H1 (cell line): ENCODE measurements at regions not wholly inside any gene's neighbourhood (a gene's known extent, or its start where the extent isn't known, plus 50 kb on each side); places are given as distances from the start of the nearest gene placed in this dataset.

Experiments used
- CTCF ChIA-PET: fragments of 300-600 bp; sonication (Branson Sonifier 250); formaldehyde crosslinking; loops from one replicate; lab custom pipeline; 2021; ENCODE audit not compliant: partially characterized antibody; lab: Charles Lee
- POLR2A ChIA-PET: fragments of 300-600 bp; sonication (Branson Sonifier 250); formaldehyde crosslinking; loops from one replicate; lab custom pipeline; 2021; ENCODE audit warnings: inconsistent platforms; ENCODE audit not compliant: partially characterized antibody; lab: Charles Lee
- DNase-seq, 2 experiments: peaks; one replicate each; pipeline versions ENCODE4 v3.0.0 to v3.0.0-alpha.2; 2010 to 2022; ENCODE audit warnings: low spot score in 2 of 2, low read depth in 1 of 2, mixed read lengths in 1 of 2
- FAIRE-seq: peaks from 2 replicates; lab custom pipeline; 2011; peaks lifted over from hg19 to GRCh38; lab: Jason Lieb, UNC
- H2AFZ ChIP-seq: 2 replicates; pipeline ENCODE4 v1.8.1; 2012; ENCODE audit warnings: low read length, inconsistent platforms
- H2AK5ac ChIP-seq: 2 replicates; pipeline ENCODE4 v1.6.1; 2013; ENCODE audit warnings: low read depth, low read length
- H2BK120ac ChIP-seq: replicated peaks from 2 replicates; pipeline ENCODE3; 2013; ENCODE audit warnings: low read depth, low read length, inconsistent platforms
- H2BK12ac ChIP-seq: 2 replicates; pipeline ENCODE4 v1.6.1; 2013; ENCODE audit warnings: low read depth, low read length
- H2BK15ac ChIP-seq: 2 replicates; pipeline ENCODE4 v1.6.1; 2013; ENCODE audit warnings: low read length
- H2BK20ac ChIP-seq: 2 replicates; pipeline ENCODE4 v1.6.1; 2013; ENCODE audit warnings: low read length
- H2BK5ac ChIP-seq: 2 replicates; pipeline ENCODE4 v1.6.1; 2013; ENCODE audit warnings: low read depth, low read length
- H3K14ac ChIP-seq: 2 replicates; pipeline ENCODE4 v1.6.1; 2013; ENCODE audit warnings: inconsistent platforms; ENCODE audit not compliant: insufficient read length
- H3K18ac ChIP-seq: 2 replicates; pipeline ENCODE4 v1.6.1; 2013; ENCODE audit warnings: low read length; ENCODE audit errors: extremely low read depth
- H3K23ac ChIP-seq: 2 replicates; pipeline ENCODE4 v1.6.1; 2013; ENCODE audit warnings: inconsistent platforms; ENCODE audit not compliant: insufficient read length
- H3K23me2 ChIP-seq: 2 replicates; pipeline ENCODE4 v1.6.1; 2013; ENCODE audit warnings: low read depth, low read length
- H3K27ac ChIP-seq: 2 replicates; pipeline ENCODE4 v1.6.1; 2011; ENCODE audit warnings: low read depth, low read length, inconsistent platforms
- H3K27me3 ChIP-seq, 4 experiments: replicated peaks in 1 of 4; 1 replicate in 1 of 4; 2 replicates in 3 of 4; pipeline versions ENCODE4 v1.6.1 to v1.8.1; 2011 to 2013; ENCODE audit warnings: low read length in 3 of 4, mild to moderate bottlenecking in 3 of 4, inconsistent platforms in 2 of 4, mixed read lengths in 2 of 4, moderate library complexity in 1 of 4; ENCODE audit not compliant: control insufficient read depth in 3 of 4, insufficient read depth in 3 of 4; ENCODE audit errors: extremely low read depth in 1 of 4
- H3K36me3 ChIP-seq, 4 experiments: 2 replicates each; pipeline versions ENCODE4 v1.6.1 to v1.8.1; 2011 to 2013; ENCODE audit warnings: mild to moderate bottlenecking in 4 of 4, low read length in 3 of 4, moderate library complexity in 2 of 4, control low read depth in 1 of 4, inconsistent platforms in 1 of 4; ENCODE audit not compliant: insufficient read depth in 4 of 4, control insufficient read depth in 2 of 4
- H3K4ac ChIP-seq: replicated peaks from 2 replicates; pipeline ENCODE3; 2013; ENCODE audit warnings: low read length, low read depth, mixed read lengths, inconsistent platforms; ENCODE audit not compliant: insufficient read length
- H3K4me1 ChIP-seq, 4 experiments: replicated peaks in 1 of 4; 1 replicate in 1 of 4; 2 replicates in 3 of 4; pipeline versions ENCODE4 v1.6.1 to v1.8.1; 2011 to 2013; ENCODE audit warnings: low read length in 3 of 4, inconsistent platforms in 2 of 4, mixed read lengths in 1 of 4; ENCODE audit not compliant: insufficient read depth in 4 of 4, control insufficient read depth in 3 of 4
- H3K4me2 ChIP-seq, 2 experiments: 2 replicates each; pipeline versions ENCODE4 v1.6.1 to v1.8.1; 2011 to 2013; ENCODE audit warnings: low read depth in 2 of 2, low read length in 2 of 2, control low read depth in 1 of 2, inconsistent platforms in 1 of 2, mild to moderate bottlenecking in 1 of 2; ENCODE audit not compliant: insufficient read depth in 1 of 2
- H3K4me3 ChIP-seq, 4 experiments: fragments of 200-600, 300-600 bp in 1 of 4; sonication (generic), shearing (Covaris generic), sonication (Bioruptor Twin) in 1 of 4; 2 replicates each; pipeline versions ENCODE4 v1.5.1 to v1.8.1; 2011 to 2016; ENCODE audit warnings: low read length in 4 of 4, low read depth in 3 of 4, control low read depth in 2 of 4, inconsistent platforms in 2 of 4, mild to moderate bottlenecking in 2 of 4, mixed read lengths in 1 of 4, moderate library complexity in 1 of 4; ENCODE audit not compliant: insufficient read depth in 2 of 4; ENCODE audit errors: extremely low read depth in 1 of 4
- H3K56ac ChIP-seq: replicated peaks from 2 replicates; pipeline ENCODE3; 2013; ENCODE audit warnings: low read depth, mild to moderate bottlenecking, mixed read lengths, low read length, inconsistent platforms; ENCODE audit not compliant: insufficient read length
- H3K79me1 ChIP-seq: 2 replicates; pipeline ENCODE4 v1.6.1; 2013; ENCODE audit warnings: low read depth, low read length, control low read depth
- H3K79me2 ChIP-seq, 2 experiments: 2 replicates each; pipeline versions ENCODE4 v1.6.1 to v1.8.1; 2012 to 2013; ENCODE audit warnings: low read length in 2 of 2, mild to moderate bottlenecking in 2 of 2, inconsistent platforms in 1 of 2; ENCODE audit not compliant: insufficient read depth in 2 of 2, control insufficient read depth in 1 of 2
- H3K9ac ChIP-seq, 4 experiments: replicated peaks in 1 of 4; 1 replicate in 1 of 4; 2 replicates in 3 of 4; pipeline versions ENCODE4 v1.6.1 to v1.8.1; 2011 to 2013; ENCODE audit warnings: low read depth in 3 of 4, low read length in 3 of 4, control low read depth in 2 of 4, mild to moderate bottlenecking in 2 of 4, moderate library complexity in 2 of 4, inconsistent platforms in 1 of 4; ENCODE audit errors: extremely low read depth in 1 of 4
- H3K9me3 ChIP-seq, 2 experiments: 2 replicates each; pipeline versions ENCODE4 v1.6.1 to v1.8.1; 2012 to 2013; ENCODE audit warnings: mild to moderate bottlenecking in 2 of 2, moderate library complexity in 2 of 2, control low read depth in 1 of 2, inconsistent platforms in 1 of 2, low read depth in 1 of 2, low read length in 1 of 2, mixed read lengths in 1 of 2; ENCODE audit not compliant: insufficient read depth in 2 of 2
- H4K20me1 ChIP-seq, 2 experiments: replicated peaks in 1 of 2; 2 replicates each; pipeline versions ENCODE3 to v1.8.1; 2011 to 2013; ENCODE audit warnings: inconsistent platforms in 2 of 2, low read length in 2 of 2, mild to moderate bottlenecking in 1 of 2; ENCODE audit not compliant: insufficient read depth in 2 of 2, control insufficient read depth in 1 of 2
- H4K5ac ChIP-seq: 2 replicates; pipeline ENCODE4 v1.6.1; 2013; ENCODE audit warnings: low read length, low read depth, mixed read lengths, inconsistent platforms; ENCODE audit not compliant: insufficient read length
- H4K8ac ChIP-seq: 2 replicates; pipeline ENCODE4 v1.8.0; 2013; ENCODE audit warnings: mild to moderate bottlenecking, moderate library complexity, low read length, inconsistent platforms; ENCODE audit not compliant: insufficient read depth; ENCODE audit errors: extremely low read depth
- H4K91ac ChIP-seq: replicated peaks from 2 replicates; pipeline ENCODE3; 2013; ENCODE audit warnings: low read length, mixed read lengths, inconsistent platforms; ENCODE audit not compliant: insufficient read length
- BCL11A ChIP-seq, 2 experiments: IDR thresholded peaks; one replicate each; pipeline ENCODE4 v1.6.1; 2011; ENCODE audit warnings: low read depth in 2 of 2, low read length in 2 of 2, mild to moderate bottlenecking in 2 of 2
- CBX8 ChIP-seq: fragments of 300-800, 300-1000 bp; sonication (generic); IDR thresholded peaks from 2 replicates; pipeline ENCODE4 v1.7.1; 2016; ENCODE audit warnings: low read depth, low read length, borderline replicate concordance
- CEBPB ChIP-seq: IDR thresholded peaks from 2 replicates; pipeline ENCODE4 v1.6.1; 2012; ENCODE audit warnings: low read depth, low read length
- FOSL1 ChIP-seq: IDR thresholded peaks from 2 replicates; pipeline ENCODE4 v1.6.1; 2011; ENCODE audit warnings: mild to moderate bottlenecking, low read depth, low read length, moderate library complexity; ENCODE audit not compliant: insufficient read depth
- JUND ChIP-seq: IDR thresholded peaks from 2 replicates; pipeline ENCODE4 v1.6.1; 2011; ENCODE audit warnings: mild to moderate bottlenecking, improper control_type of control experiment, low read length
- KDM5A ChIP-seq: fragments of 200-600 bp; IDR thresholded peaks from 2 replicates; pipeline ENCODE4 v1.7.1; 2012; ENCODE audit warnings: mild to moderate bottlenecking, low read length, inconsistent platforms, mixed read lengths
- SIRT6 ChIP-seq: IDR thresholded peaks from one replicate; pipeline ENCODE4 v1.7.1; 2012; ENCODE audit warnings: low read length, inconsistent platforms
- SP4 ChIP-seq: IDR thresholded peaks from 2 replicates; pipeline ENCODE4 v1.6.1; 2012; ENCODE audit warnings: low read length, inconsistent platforms
- WGBS, 2 experiments: shearing (Covaris generic) in 1 of 2; methylation state at CpG; one replicate each; pipeline versions ENCODE4 v1.1.6 to v1.1.7; 2013 to 2015; ENCODE audit warnings: low lambda C conversion rate in 2 of 2, mixed read lengths in 2 of 2, inconsistent platforms in 1 of 2, low coverage in 1 of 2, missing lambda C conversion rate in 1 of 2; ENCODE audit not compliant: insufficient replicate concordance in 2 of 2, insufficient coverage in 1 of 2, insufficient read length in 1 of 2; ENCODE audit errors: extremely low coverage in 1 of 2, missing lambda C conversion rate in 1 of 2; 5-methylcytosine and 5-hydroxymethylcytosine counted together

- Histone ChIP-seq H3K4me1 (peaks cover 1 to 8% (median 3%) of the 10 kb centered on the region in 4 experiments; a peak in 4 of 7 replicates), H3K23me2 (peaks cover 3% of the 10 kb centered on the region; the same call in 1 of the 2 replicates), H3K56ac (no peak overlapping the region), H3K36me3 (no peaks in the 10 kb centered on the region), H2AK5ac (no peak overlapping the region), H4K5ac (no peak overlapping the region), H3K27me3 (no peaks in the 10 kb centered on the region), H3K9ac (no peak overlapping the region), H2BK20ac (no peak overlapping the region), H3K18ac (no peak overlapping the region), H2BK15ac (no peak overlapping the region)
- 90% methylated on average over 16 of the region's 16 CpGs; no CpG with 5 or more reads in 1 of the 2 experiments for WGBS, 2 experiments
- no peak for TF ChIP-seq KDM5A
- TF ChIP-seq CBX8 = no peak
- no peak for TF ChIP-seq BCL11A (IDR thresholded peaks at IDR 0.05; ENCODE audit: low read depth in 2 of 2, low read length in 2 of 2)
- no peak for TF ChIP-seq SP4
- no peak for TF ChIP-seq SIRT6
- TF ChIP-seq FOSL1 = no peak
- no peak for TF ChIP-seq JUND
- TF ChIP-seq CEBPB = no peak
- TF ChIP-seq, all 59 proteins: peak for 0
- CTCF ChIA-PET = interaction anchor here (0.8 to 1.6 kb wide), 4 partner anchors 8 to 182 kb away, joined by 3 to 4 read pairs (median 3); no protein-coding TSS in a partner anchor
- Histone ChIP-seq H3K9me3 (peaks cover 6 to 8% of the 10 kb centered on the region in 2 experiments; a peak in 3 of 4 replicates), H3K4me3 (no peak overlapping the region), H3K27ac (no peak overlapping the region), H3K79me1 (no peaks in the 10 kb centered on the region), H2BK12ac (no peak overlapping the region), H4K20me1 (no peaks in the 10 kb centered on the region), H4K8ac (peak overlapping the region; percentile 62; the same call in 1 of the 2 replicates), H3K14ac (no peak overlapping the region), H3K4ac (no peak overlapping the region), H2BK120ac (no peak overlapping the region), H4K91ac (no peak overlapping the region), H3K79me2 (no peaks in the 10 kb centered on the region), H3K23ac (no peak overlapping the region), H3K4me2 (no peak overlapping the region), H2BK5ac (no peak overlapping the region), H2AFZ (no peak overlapping the region)
- peak in 1 of 2 experiments; percentile 35 for DNase-seq
- no peak for FAIRE-seq
- POLR2A ChIA-PET = no interaction called here
Observed at GRCh38 chr10:131657318-131657984, 243.4 kb upstream of the PPP2R2D start.
